GM12878 (cell line): ENCODE measurements at regions not wholly inside any gene's neighbourhood (a gene's known extent, or its start where the extent isn't known, plus 50 kb on each side); places are given as distances from the start of the nearest gene placed in this dataset.

Experiments used
- ATAC-seq: fragments of 200-7000 bp; cut with Tn5 transposase; 3 replicates; pipeline ENCODE4 v1.9.1; 2020; ENCODE audit warnings: mild to moderate bottlenecking, moderate library complexity
- BruUV-seq: library from RNA; stranded (reverse); fragments of 400-500 nt; replicated peaks from 2 replicates; lab custom pipeline; 2021; lab: Mats Ljungman, UMichigan
- CTCF ChIA-PET: fragments of 300-600 bp; sonication (Branson Sonifier 250); formaldehyde crosslinking; extraction: SDS; loops from one replicate; lab custom pipeline; 2021; ENCODE audit warnings: inconsistent platforms; lab: Yijun Ruan, JAX
- POLR2A ChIA-PET: fragments of 350-600 bp; formaldehyde crosslinking; extraction: SDS; loops from one replicate; lab custom pipeline; 2021; ENCODE audit warnings: inconsistent platforms; lab: Charles Lee
- RAD21 ChIA-PET: fragments of 300-600 bp; sonication (Branson Sonifier 250); formaldehyde crosslinking; loops from one replicate; lab custom pipeline; 2023; ENCODE audit warnings: antibody characterized with exemption; ENCODE audit not compliant: unreplicated experiment; lab: Charles Lee
- SMC1A ChIA-PET: fragments of 300-600 bp; sonication (Branson Sonifier 250); formaldehyde crosslinking; loops from one replicate; lab custom pipeline; 2023; ENCODE audit not compliant: unreplicated experiment, uncharacterized antibody; lab: Charles Lee
- DNase-seq: peaks from one replicate; pipeline ENCODE4 v3.0.0-alpha.2; 2011; ENCODE audit warnings: low read depth, low spot score
- FAIRE-seq: peaks from 3 replicates; lab custom pipeline; 2011; peaks lifted over from hg19 to GRCh38; lab: Jason Lieb, UNC
- H2AFZ ChIP-seq: 2 replicates; pipeline ENCODE4 v1.6.0; 2011; ENCODE audit warnings: low read depth, low read length, control low read depth; ENCODE audit not compliant: control insufficient read depth
- H3K27ac ChIP-seq: 2 replicates; pipeline ENCODE4 v1.5.1; 2011; ENCODE audit warnings: control low read depth; ENCODE audit not compliant: control insufficient read depth, insufficient read depth
- H3K27me3 ChIP-seq, 2 experiments: replicated peaks in 1 of 2; 2 replicates each; pipeline versions ENCODE4 v1.6.0 to v1.6.1; 2011; ENCODE audit warnings: low read length in 1 of 2; ENCODE audit not compliant: control insufficient read depth in 2 of 2, insufficient read depth in 2 of 2
- H3K36me3 ChIP-seq, 2 experiments: 2 replicates each; pipeline ENCODE4 v1.5.1; 2011; ENCODE audit warnings: low read length in 1 of 2; ENCODE audit not compliant: control insufficient read depth in 2 of 2, insufficient read depth in 2 of 2
- H3K4me1 ChIP-seq: 2 replicates; pipeline ENCODE4 v1.6.1; 2011; ENCODE audit warnings: mild to moderate bottlenecking, low read length, moderate library complexity, mixed read lengths; ENCODE audit not compliant: control insufficient read depth, insufficient read depth
- H3K4me2 ChIP-seq: 2 replicates; pipeline ENCODE4 v1.6.0; 2011; ENCODE audit warnings: control low read depth; ENCODE audit not compliant: control insufficient read depth, insufficient read depth
- H3K4me3 ChIP-seq: fragments of 200-600 bp; sonication (generic); 2 replicates; pipeline ENCODE4 v1.5.1; 2016
- H3K79me2 ChIP-seq: 2 replicates; pipeline ENCODE4 v1.6.0; 2011; ENCODE audit warnings: low read length; ENCODE audit not compliant: control insufficient read depth, insufficient read depth
- H3K9ac ChIP-seq: 2 replicates; pipeline ENCODE4 v1.8.0; 2011; ENCODE audit warnings: low read length, control low read depth, mixed read lengths; ENCODE audit not compliant: control insufficient read depth, insufficient read depth
- H3K9me3 ChIP-seq: replicated peaks from 3 replicates; pipeline ENCODE4 v1.5.1; 2011; ENCODE audit warnings: mild to moderate bottlenecking, low read length; ENCODE audit not compliant: control insufficient read depth, insufficient read depth
- H4K20me1 ChIP-seq: 2 replicates; pipeline ENCODE4 v1.6.0; 2011; ENCODE audit not compliant: control insufficient read depth, insufficient read depth
- BHLHE40 ChIP-seq, 2 experiments: fragments of 450-650 bp in 1 of 2; IDR thresholded peaks; 2 replicates each; pipeline ENCODE4 v1.6.1; 2011 to 2017; ENCODE audit warnings: low read depth in 2 of 2, borderline replicate concordance in 1 of 2, improper control_type of control experiment in 1 of 2, low read length in 1 of 2, mild to moderate bottlenecking in 1 of 2
- CEBPB ChIP-seq, 2 experiments: fragments of 150-350 bp in 1 of 2; IDR thresholded peaks; 2 replicates each; pipeline ENCODE4 v1.6.1; 2012 to 2014; ENCODE audit warnings: low read depth in 2 of 2, low read length in 2 of 2, borderline replicate concordance in 1 of 2, inconsistent platforms in 1 of 2
- DPF2 ChIP-seq: fragments of 450-650 bp; IDR thresholded peaks from 2 replicates; pipeline ENCODE4 v1.6.1; 2017; ENCODE audit warnings: mild to moderate bottlenecking
- ESRRA ChIP-seq: IDR thresholded peaks from 2 replicates; pipeline ENCODE4 v1.6.1; 2012; ENCODE audit warnings: mild to moderate bottlenecking, low read length, improper control_type of control experiment
- ETV6 ChIP-seq, 2 experiments: fragments of 450-650 bp in 1 of 2; IDR thresholded peaks in 1 of 2; conservative IDR thresholded peaks in 1 of 2; 2 replicates each; pipeline ENCODE4 v1.6.1; 2014; ENCODE audit warnings: antibody characterized with exemption in 1 of 2, borderline replicate concordance in 1 of 2, low read depth in 1 of 2, mild to moderate bottlenecking in 1 of 2, moderate library complexity in 1 of 2
- FOXK2 ChIP-seq: fragments of 450-650 bp; IDR thresholded peaks from 2 replicates; pipeline ENCODE4 v1.6.1; 2017; ENCODE audit warnings: mild to moderate bottlenecking, moderate library complexity
- KDM1A ChIP-seq: fragments of 200-600 bp; sonication (generic); IDR thresholded peaks from 2 replicates; pipeline ENCODE4 v1.6.1; 2016; ENCODE audit warnings: borderline replicate concordance
- MTA2 ChIP-seq: fragments of 450-650 bp; IDR thresholded peaks from 2 replicates; pipeline ENCODE4 v1.6.1; 2016; ENCODE audit warnings: low read depth, mild to moderate bottlenecking, moderate library complexity
- MXI1 ChIP-seq: fragments of 150-350 bp; IDR thresholded peaks from 2 replicates; pipeline ENCODE4 v1.6.1; 2011; ENCODE audit warnings: low read depth, mild to moderate bottlenecking, inconsistent platforms, low read length, improper control_type of control experiment
- PML ChIP-seq: IDR thresholded peaks from 2 replicates; pipeline ENCODE4 v1.6.1; 2012; ENCODE audit warnings: low read length, inconsistent platforms
- WGBS: methylation state at CpG from one replicate; pipeline ENCODE4 v1.1.6; 2016; ENCODE audit warnings: low lambda C conversion rate; ENCODE audit not compliant: insufficient replicate concordance, insufficient coverage; ENCODE audit errors: missing lambda C conversion rate; 5-methylcytosine and 5-hydroxymethylcytosine counted together
- in situ Hi-C: fragments of 300-500 bp; cut with MboI; formaldehyde crosslinking; loops from 9 replicates; pipeline ENCODE4 v1.14.3; 2018; ENCODE audit warnings: mixed read lengths
- intact Hi-C: fragments of 100-400 bp; cut with micrococcal nuclease; formaldehyde crosslinking; loops from one replicate; pipeline ENCODE4 v1.14.2; 2022; ENCODE audit not compliant: unreplicated experiment
- TF ChIP-seq, protein P1 (sequence below): fragments of 450-650 bp; conservative IDR thresholded peaks from 2 replicates; pipeline ENCODE4 v1.6.1; 2017; ENCODE audit warnings: mild to moderate bottlenecking, moderate library complexity
- TF ChIP-seq, protein P2 (sequence below): IDR thresholded peaks from 2 replicates; pipeline ENCODE4 v1.6.1; 2012; ENCODE audit warnings: low read depth, low read length, improper control_type of control experiment

DNA sequence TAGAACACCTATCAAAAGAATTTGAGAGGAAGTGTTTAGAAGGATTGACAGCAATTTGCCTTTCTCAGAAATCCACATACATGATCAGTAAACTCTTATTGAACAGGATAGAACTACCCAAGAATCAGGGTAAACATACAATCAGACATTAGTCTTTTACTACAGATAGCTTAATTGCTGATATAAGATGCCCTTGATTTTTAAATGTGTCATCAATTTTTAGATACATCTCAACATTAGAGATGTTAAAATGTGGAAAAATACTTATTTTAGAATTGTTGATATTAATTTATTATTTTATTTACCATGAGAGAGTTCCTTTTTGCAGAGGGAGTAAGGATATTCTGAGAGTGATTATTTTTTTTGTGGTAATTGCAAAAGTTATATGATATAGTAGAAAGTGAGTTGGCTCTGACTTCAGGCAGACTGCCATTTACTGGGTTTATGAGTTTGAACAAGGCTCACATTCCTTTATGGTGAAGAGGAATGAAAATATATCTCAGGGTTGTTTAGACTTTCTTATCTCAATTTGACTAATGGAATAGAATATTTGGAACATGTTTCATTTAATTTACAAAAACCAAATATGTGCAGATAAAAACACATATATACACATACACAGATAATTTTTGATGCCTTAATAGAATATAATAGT is 302.8 kb upstream of the GOLIM4 start:
- TF ChIP-seq BHLHE40 (IDR thresholded peaks at IDR 0.05; ENCODE audit: borderline replicate concordance in 1 of 2, low read depth in 2 of 2, low read length in 1 of 2): no peak
- TF ChIP-seq, all 136 proteins: peak for 0
- no peak for FAIRE-seq
- SMC1A ChIA-PET: interaction anchor here (1.1 to 1.7 kb wide), 2 partner anchors 14 to 21 kb away, joined by 3 to 4 read pairs; no protein-coding TSS in a partner anchor

DNA sequence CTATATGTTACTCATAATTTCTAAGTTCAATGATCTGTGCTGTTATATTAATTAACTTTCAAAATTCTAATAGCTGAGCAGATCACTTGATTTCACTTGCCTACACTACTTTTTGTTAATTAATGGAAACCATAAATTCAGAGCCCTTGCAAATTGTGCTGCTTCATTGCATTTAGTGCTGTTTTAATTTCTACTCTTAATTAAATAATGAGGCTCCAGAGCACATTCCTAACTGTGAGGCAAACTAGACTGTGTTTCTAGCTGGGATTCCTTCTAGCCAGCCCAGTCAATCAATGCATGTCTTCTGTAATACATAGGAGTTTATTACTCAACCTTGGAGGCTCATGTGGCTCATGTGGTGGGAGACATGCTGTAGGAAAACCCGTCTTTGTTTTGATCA is 301.1 kb upstream of the GOLIM4 start:
- no peaks in the 10 kb centered on the region for H3K36me3 ChIP-seq
- H3K9ac ChIP-seq: no peak overlapping the region
- WGBS: 0% methylated on average over 1 of the region's 1 CpG
- ATAC-seq (no peak), FAIRE-seq (no peak), DNase-seq (no peak)
- in situ Hi-C loops (no loop called here), intact Hi-C loops (no loop called here)
- H2AFZ ChIP-seq: no peak overlapping the region
- no peaks in the 10 kb centered on the region for H3K79me2 ChIP-seq
- no peak overlapping the region for H3K4me2 ChIP-seq
- H3K27ac ChIP-seq: no peak overlapping the region
- no peaks in the 10 kb centered on the region for H4K20me1 ChIP-seq
- BruUV-seq: no TSS peak
- H3K27me3 ChIP-seq: no peaks in the 10 kb centered on the region
- ChIA-PET SMC1A (no interaction called here), RAD21 (no interaction called here), CTCF (no interaction called here), POLR2A (no interaction called here)
- H3K4me3 ChIP-seq: no peak overlapping the region
- H3K9me3 ChIP-seq: no peaks in the 10 kb centered on the region
- no peaks in the 10 kb centered on the region for H3K4me1 ChIP-seq
- TF ChIP-seq MTA2 (no peak), MXI1 (no peak), PML (no peak), DPF2 (no peak), ESRRA (no peak), CEBPB (IDR thresholded peaks at IDR 0.05; ENCODE audit: borderline replicate concordance in 1 of 2, low read depth in 2 of 2, low read length in 2 of 2) (no peak), KDM1A (no peak), ETV6 (conservative IDR thresholded peaks at IDR 0.05 in 1 of 2, IDR thresholded peaks at IDR 0.05 in 1 of 2; ENCODE audit: borderline replicate concordance in 1 of 2, low read depth in 1 of 2) (no peak), FOXK2 (no peak)
- TF ChIP-seq, protein P1, sequence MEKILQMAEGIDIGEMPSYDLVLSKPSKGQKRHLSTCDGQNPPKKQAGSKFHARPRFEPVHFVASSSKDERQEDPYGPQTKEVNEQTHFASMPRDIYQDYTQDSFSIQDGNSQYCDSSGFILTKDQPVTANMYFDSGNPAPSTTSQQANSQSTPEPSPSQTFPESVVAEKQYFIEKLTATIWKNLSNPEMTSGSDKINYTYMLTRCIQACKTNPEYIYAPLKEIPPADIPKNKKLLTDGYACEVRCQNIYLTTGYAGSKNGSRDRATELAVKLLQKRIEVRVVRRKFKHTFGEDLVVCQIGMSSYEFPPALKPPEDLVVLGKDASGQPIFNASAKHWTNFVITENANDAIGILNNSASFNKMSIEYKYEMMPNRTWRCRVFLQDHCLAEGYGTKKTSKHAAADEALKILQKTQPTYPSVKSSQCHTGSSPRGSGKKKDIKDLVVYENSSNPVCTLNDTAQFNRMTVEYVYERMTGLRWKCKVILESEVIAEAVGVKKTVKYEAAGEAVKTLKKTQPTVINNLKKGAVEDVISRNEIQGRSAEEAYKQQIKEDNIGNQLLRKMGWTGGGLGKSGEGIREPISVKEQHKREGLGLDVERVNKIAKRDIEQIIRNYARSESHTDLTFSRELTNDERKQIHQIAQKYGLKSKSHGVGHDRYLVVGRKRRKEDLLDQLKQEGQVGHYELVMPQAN: no peak
- TF ChIP-seq, protein P2, sequence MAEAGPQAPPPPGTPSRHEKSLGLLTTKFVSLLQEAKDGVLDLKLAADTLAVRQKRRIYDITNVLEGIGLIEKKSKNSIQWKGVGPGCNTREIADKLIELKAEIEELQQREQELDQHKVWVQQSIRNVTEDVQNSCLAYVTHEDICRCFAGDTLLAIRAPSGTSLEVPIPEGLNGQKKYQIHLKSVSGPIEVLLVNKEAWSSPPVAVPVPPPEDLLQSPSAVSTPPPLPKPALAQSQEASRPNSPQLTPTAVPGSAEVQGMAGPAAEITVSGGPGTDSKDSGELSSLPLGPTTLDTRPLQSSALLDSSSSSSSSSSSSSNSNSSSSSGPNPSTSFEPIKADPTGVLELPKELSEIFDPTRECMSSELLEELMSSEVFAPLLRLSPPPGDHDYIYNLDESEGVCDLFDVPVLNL: no peak

More for the DNA sequence above, 302.8 kb upstream of the GOLIM4 start:
- in situ Hi-C loops: no loop called here
- no peaks in the 10 kb centered on the region for H3K4me1 ChIP-seq
- no peak overlapping the region for H3K4me3 ChIP-seq
- ChIA-PET POLR2A (no interaction called here), RAD21 (no interaction called here), CTCF (interaction anchor here (0.6 to 1.0 kb wide), 2 partner anchors 13 to 16 kb away, joined by 3 read pairs; no protein-coding TSS in a partner anchor)
- DNase-seq: no peak
- H3K36me3 ChIP-seq: no peaks in the 10 kb centered on the region
- H3K9me3 ChIP-seq: no peaks in the 10 kb centered on the region
- no peak overlapping the region for H3K27ac ChIP-seq
- no peak overlapping the region for H3K4me2 ChIP-seq
- intact Hi-C loops: no loop called here
- no peak overlapping the region for H3K9ac ChIP-seq
- no peak overlapping the region for H2AFZ ChIP-seq
- ATAC-seq: no peak
- H3K27me3 ChIP-seq: no peaks in the 10 kb centered on the region
- no peaks in the 10 kb centered on the region for H3K79me2 ChIP-seq
- BruUV-seq: no TSS peak
- H4K20me1 ChIP-seq: no peaks in the 10 kb centered on the region
